Activated naive CD4-positive, alpha-beta T cell treated with anti-CD3 and anti-CD28 coated beads, Interleukin-2, amount 50 U/mL, for 72 hours (primary cell): ENCODE measurements at regions not wholly inside any gene's neighbourhood (a gene's known extent, or its start where the extent isn't known, plus 50 kb on each side); places are given as distances from the start of the nearest gene placed in this dataset.

Source experiments
- ATAC-seq, 2 donors: fragments of 150-1000 bp; cut with Tn5 transposase; 2 replicates each; pipeline ENCODE4 v1.10.0; 2021; ENCODE audit warnings: mild to moderate bottlenecking in 2 of 2, moderate library complexity in 2 of 2
- DNase-seq, 2 donors: peaks; one replicate each; pipeline ENCODE4 v3.0.0; 2021 to 2022; ENCODE audit warnings: low spot score in 2 of 2
- H3K27ac Mint-ChIP-seq, 2 donors: one replicate each; pipeline ENCODE4 v1.8.0; 2022; ENCODE audit warnings: mild to moderate bottlenecking in 2 of 2, mixed read lengths in 2 of 2
- H3K36me3 Mint-ChIP-seq, 2 donors: one replicate each; pipeline ENCODE4 v1.8.0; 2022; ENCODE audit warnings: mixed read lengths in 2 of 2
- H3K9me3 Mint-ChIP-seq, 2 donors: one replicate each; pipeline ENCODE4 v1.8.0; 2022; ENCODE audit warnings: mixed read lengths in 2 of 2

DNA sequence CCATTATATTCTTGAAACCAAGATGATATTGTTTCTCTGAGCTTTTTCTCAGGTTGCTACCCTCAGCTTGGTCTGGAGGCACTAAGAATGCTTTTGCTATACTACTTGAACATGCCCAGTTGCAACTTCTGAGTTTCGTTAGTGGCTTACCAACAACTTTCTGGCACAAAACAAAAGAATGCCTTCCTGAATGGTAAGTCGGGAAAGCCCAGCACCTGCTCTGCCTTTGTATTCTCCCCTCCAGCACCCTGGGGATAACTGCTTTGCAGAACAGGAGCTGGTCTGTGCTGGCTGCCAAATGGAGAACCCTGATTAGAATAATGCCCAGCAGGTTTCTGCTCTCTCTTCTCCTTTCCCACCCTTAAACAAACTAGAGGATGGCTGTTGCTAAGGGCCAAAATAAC, 149.3 kb downstream of the TGFB2 start:
- Mint-ChIP-seq H3K9me3 (peaks cover 0 to 3% of the 10 kb centered on the region in 2 donors), H3K36me3 (no peaks in the 10 kb centered on the region), H3K27ac (no peak overlapping the region)
- DNase-seq, result no peak
- no peak for ATAC-seq

DNA sequence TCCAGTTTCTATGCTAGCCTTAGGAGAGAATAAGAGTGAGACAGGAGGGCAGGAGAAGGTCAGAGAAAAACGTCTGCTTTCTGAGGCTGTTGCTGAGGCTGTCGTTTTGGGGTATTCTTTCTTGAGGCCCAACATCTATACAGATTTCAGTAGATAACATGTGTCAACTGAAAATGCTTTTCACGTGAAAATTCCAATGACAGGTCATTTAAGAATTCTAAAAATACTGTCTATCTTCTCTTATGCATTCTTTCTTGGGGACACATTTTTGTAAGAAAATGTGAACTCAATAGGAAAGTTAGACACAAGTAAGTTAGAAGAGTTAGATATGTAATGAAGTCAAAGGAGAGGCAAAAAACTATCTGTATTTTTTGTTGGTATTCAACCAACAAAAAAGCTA, 150.8 kb downstream of the TGFB2 start:
- no peak overlapping the region for H3K27ac Mint-ChIP-seq
- no peaks in the 10 kb centered on the region for H3K36me3 Mint-ChIP-seq
- H3K9me3 Mint-ChIP-seq, result peaks cover 0 to 3% of the 10 kb centered on the region in 2 donors
- no peak for DNase-seq
- no peak for ATAC-seq

GRCh38 chr1:218496561-218496960, 151.4 kb downstream of the TGFB2 start:
- H3K27ac Mint-ChIP-seq, result no peak overlapping the region
- H3K36me3 Mint-ChIP-seq, result no peaks in the 10 kb centered on the region
- DNase-seq (no peak), ATAC-seq (no peak)
- peaks cover 0 to 5% of the 10 kb centered on the region in 2 donors for H3K9me3 Mint-ChIP-seq

- no peak overlapping the region for H3K27ac Mint-ChIP-seq
- H3K36me3 Mint-ChIP-seq, result no peaks in the 10 kb centered on the region
- no peak for DNase-seq
- peaks cover 0 to 3% of the 10 kb centered on the region in 2 donors for H3K9me3 Mint-ChIP-seq
- ATAC-seq, result no peak
Measured at GRCh38 chr1:218498056-218498938, 153.2 kb downstream of the TGFB2 start.

GRCh38 chr1:218499011-218499691, 154.0 kb downstream of the TGFB2 start:
- DNase-seq (no peak), ATAC-seq (no peak)
- Mint-ChIP-seq H3K36me3 (no peaks in the 10 kb centered on the region), H3K9me3 (peaks cover 0 to 8% of the 10 kb centered on the region in 2 donors), H3K27ac (no peak overlapping the region)

DNA sequence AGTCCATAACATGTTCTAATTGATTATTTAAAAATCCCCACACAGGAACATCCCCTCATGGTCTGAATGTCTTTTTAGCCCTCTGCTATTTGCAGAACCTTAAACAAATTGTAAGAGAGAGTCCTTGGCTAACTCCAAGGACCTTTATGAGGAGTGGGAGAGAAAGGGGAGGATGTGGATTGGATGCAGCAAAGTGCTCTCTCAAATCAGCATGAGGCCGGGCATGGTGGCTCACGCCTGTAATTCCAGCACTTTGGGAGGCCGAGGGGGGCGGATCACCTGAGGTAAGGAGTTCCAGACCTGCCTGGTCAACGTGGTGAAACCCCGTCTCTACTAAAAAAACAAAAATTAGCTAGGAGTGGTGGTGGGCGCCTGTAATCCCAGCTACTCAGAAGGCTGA, 154.8 kb downstream of the TGFB2 start:
- no peak overlapping the region for H3K27ac Mint-ChIP-seq
- peaks cover 0 to 9% of the 10 kb centered on the region in 2 donors for H3K9me3 Mint-ChIP-seq
- H3K36me3 Mint-ChIP-seq, result no peaks in the 10 kb centered on the region
- DNase-seq, result no peak
- no peak for ATAC-seq

GRCh38 chr1:218501161-218501560, 156.0 kb downstream of the TGFB2 start:
- no peak for DNase-seq
- ATAC-seq, result no peak
- H3K36me3 Mint-ChIP-seq, result no peaks in the 10 kb centered on the region
- H3K27ac Mint-ChIP-seq, result no peak overlapping the region
- H3K9me3 Mint-ChIP-seq, result peaks cover 0 to 9% of the 10 kb centered on the region in 2 donors

- peaks cover 7 to 8% of the 10 kb centered on the region in 2 donors for H3K36me3 Mint-ChIP-seq
- no peak overlapping the region for H3K27ac Mint-ChIP-seq
- DNase-seq, result no peak
- ATAC-seq, result no peak
- H3K9me3 Mint-ChIP-seq, result peaks cover 8 to 19% of the 10 kb centered on the region in 2 donors
Measured at GRCh38 chr1:218502383-218502782, 157.2 kb downstream of the TGFB2 start.

GRCh38 chr1:218503102-218503501, 158.0 kb downstream of the TGFB2 start:
- no peak overlapping the region for H3K27ac Mint-ChIP-seq
- H3K36me3 Mint-ChIP-seq, result peaks cover 10 to 12% of the 10 kb centered on the region in 2 donors
- H3K9me3 Mint-ChIP-seq, result peaks cover 8 to 21% of the 10 kb centered on the region in 2 donors
- ATAC-seq (no peak), DNase-seq (no peak)

- Mint-ChIP-seq H3K36me3 (peaks cover 10 to 18% of the 10 kb centered on the region in 2 donors), H3K27ac (no peak overlapping the region), H3K9me3 (peaks cover 13 to 24% of the 10 kb centered on the region in 2 donors)
- no peak for ATAC-seq
- DNase-seq, result no peak
Measured at GRCh38 chr1:218507355-218508002, 162.3 kb downstream of the TGFB2 start.

DNA sequence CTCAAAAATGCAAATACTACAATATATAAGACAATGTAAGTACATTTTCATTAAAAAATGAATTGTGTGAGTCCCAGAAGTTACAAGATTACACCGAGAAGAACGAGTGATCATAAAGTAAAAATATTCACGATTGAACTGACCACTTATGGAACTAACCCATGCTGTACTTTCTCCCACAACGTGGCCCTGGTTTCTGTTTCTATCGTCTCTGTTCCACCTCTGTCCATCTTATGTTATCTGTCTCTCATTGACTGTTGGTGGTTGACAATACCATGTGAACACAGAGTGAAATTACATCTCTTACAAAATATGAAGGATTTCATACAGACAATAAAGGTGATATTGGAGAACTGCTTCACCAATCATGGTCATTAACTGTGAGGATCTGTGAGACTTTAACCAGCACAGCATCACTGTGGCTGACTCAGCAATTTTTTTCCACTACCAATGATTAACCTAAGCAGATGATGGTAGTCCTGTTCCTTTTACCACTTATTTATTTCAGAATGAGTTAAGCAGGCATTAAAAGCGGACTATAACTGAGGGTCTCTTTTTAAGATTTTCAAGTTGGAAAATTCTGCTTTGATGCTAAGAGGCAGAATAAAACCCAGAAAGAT, 165.1 kb downstream of the TGFB2 start:
- no peak for ATAC-seq
- H3K9me3 Mint-ChIP-seq, result peaks cover 19 to 22% of the 10 kb centered on the region in 2 donors
- H3K36me3 Mint-ChIP-seq, result peaks cover 10 to 18% of the 10 kb centered on the region in 2 donors
- DNase-seq, result no peak
- H3K27ac Mint-ChIP-seq, result no peak overlapping the region

- ATAC-seq (no peak), DNase-seq (no peak)
- Mint-ChIP-seq H3K27ac (no peak overlapping the region), H3K9me3 (peaks cover 7 to 12% of the 10 kb centered on the region in 2 donors), H3K36me3 (peaks cover 0 to 3% of the 10 kb centered on the region in 2 donors)
Measured at GRCh38 chr1:218513328-218513727, 168.2 kb downstream of the TGFB2 start.

DNA sequence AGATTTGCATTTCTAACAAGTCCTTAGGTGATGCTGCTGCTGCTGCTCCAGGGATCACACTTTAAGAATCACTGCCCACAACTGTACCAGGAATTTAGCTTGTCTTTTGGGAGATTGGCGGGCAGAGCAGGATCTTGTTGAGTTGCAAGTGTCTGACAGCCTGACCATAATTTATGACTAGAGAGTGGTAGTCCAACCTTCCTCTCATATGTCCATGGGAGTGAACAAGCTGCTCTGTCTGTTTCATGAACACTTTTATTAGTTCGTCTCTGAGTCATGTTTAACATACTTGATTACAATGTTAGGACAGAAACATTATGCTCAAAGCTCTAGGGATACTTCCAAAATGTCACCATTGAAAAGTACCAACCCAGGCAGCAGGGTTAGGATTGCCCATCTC, 169.6 kb downstream of the TGFB2 start:
- Mint-ChIP-seq H3K36me3 (no peaks in the 10 kb centered on the region), H3K27ac (no peak overlapping the region), H3K9me3 (peaks cover 3 to 12% of the 10 kb centered on the region in 2 donors)
- no peak for DNase-seq
- ATAC-seq, result no peak

GRCh38 chr1:218516526-218516925, 171.4 kb downstream of the TGFB2 start:
- H3K36me3 Mint-ChIP-seq, result no peaks in the 10 kb centered on the region
- H3K9me3 Mint-ChIP-seq, result peaks cover 3 to 12% of the 10 kb centered on the region in 2 donors
- DNase-seq (no peak), ATAC-seq (no peak)
- H3K27ac Mint-ChIP-seq, result no peak overlapping the region

- H3K9me3 Mint-ChIP-seq, result peaks cover 3 to 7% of the 10 kb centered on the region in 2 donors
- DNase-seq (no peak), ATAC-seq (no peak)
- no peaks in the 10 kb centered on the region for H3K36me3 Mint-ChIP-seq
- H3K27ac Mint-ChIP-seq, result no peak overlapping the region
Measured at GRCh38 chr1:218517459-218517858, 172.3 kb downstream of the TGFB2 start.

GRCh38 chr1:218518216-218518740, 173.1 kb downstream of the TGFB2 start:
- ATAC-seq, result no peak
- no peaks in the 10 kb centered on the region for H3K9me3 Mint-ChIP-seq
- DNase-seq, result no peak
- no peak overlapping the region for H3K27ac Mint-ChIP-seq
- no peaks in the 10 kb centered on the region for H3K36me3 Mint-ChIP-seq
